Ramos (cell line): ENCODE measurements at regions not wholly inside any gene's neighbourhood (a gene's known extent, or its start where the extent isn't known, plus 50 kb on each side); places are given as distances from the start of the nearest gene placed in this dataset.
"Not testable (repeated sequence)": the region's sequence is repeated elsewhere in the genome, so short reads cannot be mapped to it uniquely, and the experiment has no call there.

Experiments used
- in situ Hi-C: fragments of 300-500 bp; cut with MboI; formaldehyde crosslinking; loops from one replicate; pipeline ENCODE4 v1.14.3; 2022; ENCODE audit warnings: low sequenced_read_pairs; ENCODE audit not compliant: unreplicated experiment

DNA sequence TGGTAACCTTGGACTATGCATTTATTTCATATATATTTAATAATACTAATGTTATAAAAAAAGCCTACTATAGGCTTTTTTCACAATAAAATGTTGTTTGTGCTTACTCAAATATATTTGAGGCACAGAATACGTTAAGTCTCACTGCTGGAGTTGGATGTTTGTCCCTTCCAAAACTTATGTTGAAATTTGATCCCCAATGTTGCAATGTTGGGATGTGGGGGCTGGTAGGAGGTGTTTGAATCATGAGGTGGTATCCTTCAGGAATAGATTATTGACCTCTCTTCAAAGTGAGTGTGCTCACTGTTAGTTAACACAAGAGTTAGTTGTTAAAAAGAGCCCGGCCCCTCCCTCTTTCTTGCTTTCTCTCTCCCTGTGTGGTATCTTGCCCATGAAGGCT is 1295.9 kb downstream of the JRKL start:
- in situ Hi-C loops: no loop called here

DNA sequence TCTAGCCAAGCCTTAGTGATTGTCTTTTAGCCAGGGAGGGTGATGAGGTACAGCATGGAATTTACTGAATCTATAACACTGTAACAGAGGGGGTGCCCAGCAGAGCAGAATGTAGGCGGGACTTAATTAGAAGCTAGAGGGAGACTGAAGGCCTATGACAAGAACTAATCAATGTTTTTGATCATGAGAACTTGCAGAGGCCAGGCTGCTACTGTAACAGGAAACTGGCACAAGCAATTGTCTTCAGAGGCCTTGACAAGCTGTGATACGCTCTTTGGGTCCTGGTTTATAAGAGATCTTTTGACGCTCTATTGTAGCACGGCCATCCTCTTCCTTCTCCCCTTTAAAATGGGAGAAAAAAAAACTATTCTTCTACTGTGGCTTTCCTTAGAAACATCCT is 1297.3 kb downstream of the JRKL start:
- in situ Hi-C loops: no loop called here

DNA sequence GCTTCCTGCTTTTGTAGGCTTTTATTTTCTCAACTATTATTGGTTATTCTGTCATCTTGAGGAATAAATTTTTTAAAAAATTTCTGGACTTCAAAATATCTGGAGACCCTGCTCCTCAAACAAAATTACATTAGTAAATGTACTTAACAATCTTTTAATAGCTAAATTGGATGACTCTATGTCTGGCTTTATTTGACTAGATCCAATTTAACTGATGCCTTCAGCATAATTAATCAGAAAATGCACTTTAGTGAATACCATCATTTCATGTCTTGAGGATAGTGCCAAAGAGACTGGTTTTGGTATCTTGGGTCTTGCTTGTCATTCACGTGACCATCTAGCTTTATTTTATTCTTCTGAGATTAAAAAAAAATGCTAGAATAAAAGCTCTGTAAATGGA is 1301.2 kb downstream of the JRKL start:
- in situ Hi-C loops: no loop called here

DNA sequence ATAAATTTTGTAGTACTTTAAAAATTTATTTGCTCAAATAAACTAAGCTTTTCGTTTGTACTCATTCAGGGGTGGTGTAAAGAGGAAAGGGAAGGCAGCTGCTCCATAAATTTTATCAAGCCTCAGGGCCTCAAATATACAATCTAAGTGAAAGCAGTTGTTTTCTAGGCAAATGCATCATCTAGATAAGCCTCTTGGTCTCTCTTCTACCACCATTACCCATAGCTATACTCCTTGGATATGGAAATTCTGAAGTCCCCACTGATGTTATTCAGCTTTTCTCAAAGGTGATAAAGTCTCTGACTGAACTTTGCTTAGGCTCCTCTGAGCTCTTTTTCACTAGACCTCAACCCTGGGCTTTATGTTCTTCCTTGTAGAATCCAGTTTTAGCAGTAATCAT is 1313.1 kb downstream of the JRKL start:
- in situ Hi-C loops: no loop called here

DNA sequence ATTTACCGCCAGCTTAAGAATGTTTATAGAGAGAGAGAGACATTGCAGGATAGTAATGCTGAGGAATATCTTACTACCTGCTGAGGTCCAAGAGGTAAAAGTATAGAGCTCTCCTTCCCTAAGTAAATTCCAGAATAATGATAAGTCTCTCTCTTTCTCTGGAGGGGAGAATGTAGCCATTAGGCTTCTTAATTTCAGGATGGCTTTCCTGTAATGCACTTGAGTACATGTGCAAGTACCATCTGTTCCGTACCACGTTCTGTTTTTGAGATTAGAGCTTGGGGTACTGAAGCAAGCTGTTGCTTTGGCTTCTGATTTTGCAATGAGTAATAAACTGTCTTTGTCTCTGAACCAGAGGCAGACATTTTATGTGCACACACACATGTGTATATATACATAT is 1314.0 kb downstream of the JRKL start:
- in situ Hi-C loops: no loop called here

DNA sequence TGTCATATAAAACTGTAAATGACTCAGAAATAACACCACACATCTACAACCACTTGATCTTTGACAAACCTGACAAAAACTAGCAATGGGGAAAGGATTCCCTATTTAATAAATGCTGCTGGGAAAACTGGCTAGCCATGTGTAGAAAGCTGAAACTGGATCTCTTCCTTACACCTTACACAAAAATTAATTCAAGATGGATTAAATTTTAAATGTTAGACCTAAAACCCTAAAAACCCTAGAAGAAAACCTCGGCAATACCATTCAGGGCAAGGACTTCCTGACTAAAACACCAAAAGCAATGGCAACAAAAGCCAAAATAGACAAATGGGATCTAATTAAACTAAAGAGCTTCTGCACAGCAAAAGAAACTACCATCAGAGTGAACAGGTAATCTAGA is 1315.3 kb upstream of the CNTN5 start:
- in situ Hi-C loops: not testable (repeated sequence)

DNA sequence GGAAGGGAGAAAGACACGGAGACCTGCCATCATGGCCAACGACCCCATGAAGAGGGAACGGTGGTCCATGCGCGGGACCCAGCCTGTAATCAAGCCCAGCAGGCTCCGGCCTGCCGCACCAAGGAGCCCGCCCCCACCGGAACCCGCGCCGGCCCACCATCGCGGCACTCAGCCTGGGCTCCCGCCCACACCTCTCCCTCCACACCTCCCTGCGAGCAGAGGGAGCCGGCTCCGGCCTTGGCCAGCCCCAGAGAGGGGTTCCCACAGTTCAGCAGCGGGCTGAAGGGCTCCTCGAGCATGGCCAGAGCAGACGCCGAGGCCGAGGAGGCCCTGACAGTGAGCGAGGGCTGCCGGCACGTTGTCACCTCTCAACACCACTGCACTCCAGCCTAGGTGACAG is 1302.8 kb upstream of the CNTN5 start:
- in situ Hi-C loops: no loop called here

DNA sequence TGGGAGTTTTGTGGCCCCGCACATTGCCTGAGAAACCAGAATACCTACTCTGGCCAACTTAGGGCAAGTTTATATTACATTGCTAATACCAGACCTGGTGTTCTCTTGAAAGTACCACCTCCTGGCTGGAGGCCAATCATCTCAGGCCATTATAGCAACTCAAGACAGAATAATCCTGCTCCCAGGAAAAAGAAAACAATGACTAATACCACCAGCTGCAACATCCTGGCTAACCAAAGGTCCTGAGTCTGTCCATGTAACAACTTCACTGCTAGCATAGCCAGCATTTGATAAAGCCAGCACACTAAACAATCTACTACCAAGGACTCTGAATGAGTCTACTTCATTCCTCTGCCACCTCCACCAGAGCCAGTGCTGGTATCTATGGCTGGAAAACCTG is 1298.7 kb upstream of the CNTN5 start:
- in situ Hi-C loops: no loop called here

DNA sequence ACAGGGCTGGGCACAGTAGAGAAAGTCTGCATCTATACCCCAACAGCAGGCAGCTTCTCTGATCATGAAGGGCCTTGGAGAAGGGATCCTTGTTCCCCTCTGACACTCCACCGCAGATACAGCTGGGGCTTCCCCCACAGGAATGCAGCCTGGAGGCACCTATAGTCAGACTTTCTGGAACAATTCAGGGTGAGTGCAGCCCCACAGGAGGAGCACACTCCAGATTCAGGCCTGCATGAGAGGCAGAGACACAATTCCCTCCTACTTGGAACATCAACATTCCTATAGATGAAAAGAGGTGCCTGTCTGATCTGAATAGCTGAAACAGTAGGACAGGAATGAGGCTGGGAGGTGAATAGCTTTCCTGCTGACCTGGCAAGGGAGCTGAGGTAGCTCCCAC is 1298.0 kb upstream of the CNTN5 start:
- in situ Hi-C loops: no loop called here

DNA sequence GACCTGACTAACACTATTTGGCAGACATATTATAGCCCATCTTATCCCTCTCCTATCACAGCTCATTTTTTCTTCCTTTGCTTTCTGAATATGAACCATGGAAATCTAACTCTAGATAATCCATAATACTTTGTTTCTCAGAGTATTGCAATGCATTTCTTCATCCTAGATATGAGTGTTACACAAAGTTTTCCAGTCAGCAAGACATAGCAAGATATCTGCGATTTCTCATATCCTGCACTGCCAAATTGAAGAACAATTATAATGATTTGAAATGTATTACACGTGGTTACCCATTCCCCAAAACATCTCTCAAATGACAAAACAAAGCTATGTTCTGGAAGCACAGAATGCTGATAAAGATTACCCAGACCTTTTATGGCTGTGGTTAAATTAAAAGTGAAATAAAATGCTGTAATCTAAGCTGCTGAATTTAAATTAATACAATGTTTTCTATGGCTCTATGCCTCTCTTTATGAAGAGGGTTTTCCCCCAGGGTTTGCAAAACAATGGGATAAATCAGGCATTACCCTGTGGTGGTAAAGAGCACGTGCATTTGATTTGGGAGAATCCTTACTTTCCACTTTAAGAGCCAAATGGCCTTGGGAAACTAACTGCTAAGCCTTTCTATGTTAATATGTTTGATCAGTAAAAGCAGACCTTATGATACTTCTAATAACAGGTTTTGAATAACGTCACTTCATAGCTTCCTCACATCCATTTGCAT is 1291.0 kb upstream of the CNTN5 start:
- in situ Hi-C loops: no loop called here

DNA sequence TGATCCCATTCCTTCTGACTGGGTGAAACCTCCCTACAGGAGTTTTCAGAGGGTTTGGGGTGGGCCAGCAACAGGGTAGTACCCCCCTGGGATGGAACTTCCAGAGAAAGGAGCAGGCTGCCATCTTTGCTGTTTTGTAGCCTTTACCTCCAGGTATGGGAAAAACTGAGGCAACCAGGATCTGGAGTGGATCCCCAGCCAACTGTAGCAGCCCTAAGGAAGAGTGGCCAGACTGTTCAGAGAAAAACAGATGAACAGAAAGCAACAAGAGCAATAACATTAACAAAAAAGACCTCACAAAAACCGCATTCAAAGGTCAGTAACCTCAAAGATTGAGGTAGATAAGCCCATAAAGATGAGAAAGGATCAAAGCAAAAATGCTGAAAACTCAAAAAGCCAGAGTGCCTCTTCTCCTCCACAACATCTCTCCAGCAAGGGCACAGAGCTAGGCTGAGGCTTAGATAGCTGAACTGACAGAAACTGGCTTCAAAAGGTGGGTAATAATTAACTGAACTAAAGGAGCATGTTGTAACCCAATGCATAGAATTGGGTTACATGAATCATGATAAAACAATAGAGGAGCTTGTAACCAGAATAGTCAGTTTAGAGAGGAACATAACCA is 1288.6 kb upstream of the CNTN5 start:
- in situ Hi-C loops: no loop called here

DNA sequence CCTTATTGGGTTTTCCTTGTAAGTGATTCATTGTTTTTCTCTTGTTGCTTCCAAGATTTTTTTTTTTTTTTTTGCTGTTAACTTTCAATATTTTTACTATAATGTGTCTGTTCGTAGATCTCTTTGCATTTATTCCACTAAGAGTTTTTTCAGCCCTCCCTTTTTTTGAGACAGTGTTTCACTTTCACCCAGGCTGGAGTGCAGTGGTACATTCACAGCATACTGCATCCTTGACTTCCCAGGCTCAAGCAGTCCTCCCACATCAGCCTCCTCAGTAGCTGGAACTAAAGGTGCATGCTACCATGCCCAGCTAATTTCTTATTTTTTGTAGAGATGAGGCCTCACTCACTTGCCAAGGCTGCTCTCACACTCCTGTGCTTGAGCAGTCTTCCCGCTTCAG is 1282.0 kb upstream of the CNTN5 start:
- in situ Hi-C loops: no loop called here

DNA sequence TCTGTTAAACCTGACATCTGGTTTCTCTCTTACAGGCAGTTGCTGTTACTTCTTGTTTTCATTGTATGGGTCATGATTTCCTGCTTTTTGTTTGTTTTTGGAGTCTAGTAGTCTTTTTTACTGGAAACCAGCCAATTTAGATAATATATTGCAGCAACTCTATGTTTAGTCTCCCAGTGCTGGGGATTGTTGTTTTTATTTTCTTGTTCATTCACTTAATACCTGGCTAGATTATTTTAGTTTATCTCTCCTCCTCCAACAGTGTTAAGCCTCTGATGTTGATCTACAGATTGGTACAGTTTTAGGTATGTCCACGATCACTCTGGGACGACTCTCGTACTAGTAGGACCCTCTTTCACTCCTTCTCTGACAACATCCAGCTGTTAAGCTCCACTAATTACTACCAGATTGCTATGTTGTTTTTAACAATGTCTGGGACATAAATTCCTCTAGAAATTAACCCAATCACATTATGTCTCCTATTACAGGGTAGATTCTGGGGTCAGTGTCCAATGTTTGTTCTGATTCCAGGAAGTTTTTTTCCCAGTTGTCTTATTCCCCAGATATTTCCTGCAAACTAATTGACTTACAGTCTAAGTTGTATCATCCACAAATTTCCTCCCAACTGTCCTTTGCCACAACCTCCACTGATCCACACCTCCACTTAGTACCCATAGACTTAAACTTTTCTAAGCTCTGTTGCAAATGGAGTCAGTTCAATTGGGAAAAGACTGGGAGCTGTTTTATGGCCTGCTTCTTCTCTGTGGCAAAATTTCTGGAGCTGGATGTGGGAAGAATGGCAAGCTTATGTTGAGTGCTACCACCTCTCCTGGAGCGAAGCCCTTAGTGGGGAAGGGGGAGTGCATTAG is 1280.6 kb upstream of the CNTN5 start:
- in situ Hi-C loops: no loop called here

DNA sequence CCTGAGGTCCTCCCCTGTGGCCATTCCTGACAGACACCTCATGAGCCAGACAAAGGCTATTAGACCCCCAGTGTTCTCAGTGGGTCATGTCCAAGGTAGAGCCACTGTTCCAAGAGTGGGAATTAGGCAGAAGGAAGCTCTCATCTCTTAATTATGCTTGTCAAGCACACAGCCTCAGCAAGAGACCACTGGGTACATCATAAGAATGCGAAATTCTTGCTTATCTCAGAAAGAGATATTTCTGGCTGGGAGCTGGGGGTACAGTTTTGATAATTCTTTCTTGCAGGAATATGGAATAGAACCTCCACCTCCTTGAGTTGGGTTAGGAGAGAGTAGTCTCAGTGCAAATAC is 1280.0 kb upstream of the CNTN5 start:
- in situ Hi-C loops: no loop called here

DNA sequence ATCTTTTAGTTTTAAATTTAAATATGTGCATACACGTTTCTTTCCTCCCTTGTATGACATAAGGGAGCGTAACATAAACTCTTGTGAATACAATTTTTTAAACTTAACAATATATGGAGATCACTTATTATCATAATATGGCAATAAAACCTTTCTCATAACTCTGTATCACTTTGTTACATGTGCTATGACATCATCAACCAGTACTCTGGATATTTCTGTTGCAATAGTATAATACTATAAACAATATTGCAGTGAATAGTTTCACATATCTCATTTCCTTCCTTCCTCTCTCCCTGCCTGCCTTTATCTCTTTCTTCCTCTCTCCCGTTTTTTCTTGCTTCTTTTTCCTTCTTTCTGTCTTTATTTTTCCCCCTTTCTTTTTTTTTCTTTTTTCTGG is 1278.0 kb upstream of the CNTN5 start:
- in situ Hi-C loops: no loop called here

DNA sequence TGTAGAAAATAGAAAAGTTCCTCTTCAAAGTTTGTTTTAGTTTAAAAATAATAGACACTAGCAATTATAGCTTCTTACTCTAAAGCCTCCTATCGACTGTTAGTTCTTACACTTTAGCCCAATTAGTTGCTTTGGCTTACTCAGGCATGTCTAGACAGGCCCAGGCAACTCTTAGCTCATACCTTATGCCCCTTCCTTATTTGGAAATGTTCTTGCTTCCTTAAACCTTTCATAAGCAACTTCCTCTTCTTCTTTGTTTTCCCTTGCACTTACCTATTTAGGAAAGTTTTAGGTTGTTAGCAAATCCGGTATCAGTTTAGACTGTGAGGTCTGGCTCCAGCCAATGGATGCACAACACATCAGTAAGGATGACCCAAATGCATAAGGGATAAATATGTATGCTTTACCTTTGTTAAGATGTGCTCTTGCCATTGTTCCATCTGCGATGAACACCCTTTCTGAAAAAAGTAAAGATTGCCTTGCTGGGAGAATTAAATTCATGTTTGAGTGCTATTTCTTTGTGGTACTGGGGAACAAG is 1277.5 kb upstream of the CNTN5 start:
- in situ Hi-C loops: no loop called here

DNA sequence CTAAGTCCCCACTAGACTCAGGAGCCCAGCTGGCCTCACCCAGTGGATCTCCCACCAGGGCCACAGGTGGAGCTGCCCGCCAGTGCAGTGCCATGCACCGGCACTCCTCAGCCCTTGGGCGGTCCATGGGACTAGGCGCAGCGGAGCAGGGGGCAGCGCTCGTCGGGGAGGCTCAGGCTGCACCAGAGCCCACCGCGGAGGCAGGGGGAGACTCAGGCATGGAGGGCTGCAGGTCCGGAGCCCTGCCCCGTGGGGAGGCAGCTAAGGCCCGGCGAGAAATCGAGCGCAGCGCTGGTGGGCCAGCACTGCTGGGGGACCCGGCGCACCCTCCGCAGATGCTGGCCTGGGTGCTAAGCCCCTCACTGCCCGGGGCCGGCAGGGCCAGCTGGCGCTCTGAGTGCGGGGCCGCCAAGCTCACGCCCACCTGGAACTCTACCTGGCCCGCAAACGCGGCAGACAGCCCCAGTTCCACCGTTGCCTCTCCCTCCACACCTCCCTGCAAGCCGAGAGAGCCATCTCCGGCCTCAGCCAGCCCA is 1275.2 kb upstream of the CNTN5 start:
- in situ Hi-C loops: no loop called here

DNA sequence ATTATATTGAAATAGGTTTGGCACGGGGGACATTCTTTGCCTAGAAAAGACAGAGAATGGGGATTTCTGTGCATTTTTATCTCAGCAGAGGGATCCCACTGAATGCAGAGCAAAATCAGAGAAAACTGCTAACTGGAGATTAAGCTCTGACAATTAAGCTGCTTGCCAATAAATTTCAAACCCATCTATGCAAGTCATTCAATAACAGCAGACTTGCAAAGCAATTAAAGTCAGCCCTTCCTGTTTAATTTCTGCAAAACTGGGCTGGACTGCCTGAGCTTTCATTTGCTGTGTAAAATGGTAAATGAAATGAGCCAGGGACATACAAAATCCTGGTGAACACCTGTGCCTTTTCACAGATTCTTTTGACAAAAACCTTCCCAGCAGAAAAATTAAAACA is 1273.9 kb upstream of the CNTN5 start:
- in situ Hi-C loops: no loop called here

DNA sequence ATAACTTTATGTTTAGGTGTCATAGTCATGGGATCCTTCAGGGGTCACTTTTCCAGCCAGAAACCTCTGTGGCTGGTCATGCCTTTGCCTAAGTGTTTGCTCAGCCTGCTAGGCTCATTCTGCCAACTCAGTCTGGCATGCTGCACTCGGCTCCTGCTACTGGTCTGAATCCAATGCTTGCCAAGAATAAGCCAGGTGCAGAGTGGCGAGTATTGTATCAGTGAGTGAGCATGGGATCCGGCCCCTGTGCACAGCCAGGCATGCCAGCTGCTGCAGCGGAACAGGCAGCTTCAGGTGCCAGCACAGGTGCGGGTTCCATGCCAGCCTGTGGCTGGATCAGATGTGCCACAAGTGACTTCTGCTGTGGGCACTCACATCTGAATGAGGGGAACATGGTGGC is 1269.3 kb upstream of the CNTN5 start:
- in situ Hi-C loops: no loop called here

DNA sequence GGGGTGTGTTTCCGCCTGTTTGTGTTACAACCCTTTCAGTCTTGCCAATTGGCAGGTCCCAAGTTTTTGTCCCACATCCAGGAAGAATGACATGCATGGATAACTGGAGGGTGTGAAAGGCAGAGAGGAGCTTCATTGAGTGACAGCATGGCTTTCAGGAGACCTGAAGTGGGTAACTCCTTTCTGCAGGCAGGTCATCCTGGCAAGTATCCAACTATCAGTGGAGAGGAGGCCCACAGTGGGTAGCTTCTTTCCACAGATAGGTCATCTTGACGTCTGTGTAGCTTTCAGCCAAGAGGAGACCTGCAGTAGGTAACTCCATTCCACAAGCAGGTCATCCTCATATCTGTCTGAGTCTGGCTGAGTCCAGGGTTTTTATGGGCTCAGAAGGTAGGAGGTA is 1268.8 kb upstream of the CNTN5 start:
- in situ Hi-C loops: no loop called here

DNA sequence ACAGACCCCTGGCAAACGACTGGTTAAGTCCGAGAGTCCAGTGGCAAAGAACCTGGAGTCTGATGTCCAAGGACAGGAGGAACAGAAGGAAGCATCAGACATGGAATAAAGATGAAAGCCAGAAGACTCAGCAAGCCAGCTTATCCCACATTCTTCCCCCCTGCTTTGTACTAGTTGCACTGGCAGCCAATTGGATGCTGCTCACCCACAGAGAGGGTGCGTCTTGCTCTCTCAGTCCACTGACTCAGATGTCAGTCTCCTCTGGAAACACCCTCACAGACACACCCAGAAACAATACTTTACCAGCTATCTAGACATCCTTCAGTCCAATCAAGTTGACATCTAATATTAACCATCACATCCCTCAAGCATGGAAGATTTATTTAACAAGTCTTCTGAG is 1265.8 kb upstream of the CNTN5 start:
- in situ Hi-C loops: no loop called here
